ENCODE measurements at regions not wholly inside any gene's neighbourhood (a gene's known extent, or its start where the extent isn't known, plus 50 kb on each side); places are given as distances from the start of the nearest gene placed in this dataset.
"Not testable (repeated sequence)": the region's sequence is repeated elsewhere in the genome, so short reads cannot be mapped to it uniquely, and the experiment has no call there.

DNA sequence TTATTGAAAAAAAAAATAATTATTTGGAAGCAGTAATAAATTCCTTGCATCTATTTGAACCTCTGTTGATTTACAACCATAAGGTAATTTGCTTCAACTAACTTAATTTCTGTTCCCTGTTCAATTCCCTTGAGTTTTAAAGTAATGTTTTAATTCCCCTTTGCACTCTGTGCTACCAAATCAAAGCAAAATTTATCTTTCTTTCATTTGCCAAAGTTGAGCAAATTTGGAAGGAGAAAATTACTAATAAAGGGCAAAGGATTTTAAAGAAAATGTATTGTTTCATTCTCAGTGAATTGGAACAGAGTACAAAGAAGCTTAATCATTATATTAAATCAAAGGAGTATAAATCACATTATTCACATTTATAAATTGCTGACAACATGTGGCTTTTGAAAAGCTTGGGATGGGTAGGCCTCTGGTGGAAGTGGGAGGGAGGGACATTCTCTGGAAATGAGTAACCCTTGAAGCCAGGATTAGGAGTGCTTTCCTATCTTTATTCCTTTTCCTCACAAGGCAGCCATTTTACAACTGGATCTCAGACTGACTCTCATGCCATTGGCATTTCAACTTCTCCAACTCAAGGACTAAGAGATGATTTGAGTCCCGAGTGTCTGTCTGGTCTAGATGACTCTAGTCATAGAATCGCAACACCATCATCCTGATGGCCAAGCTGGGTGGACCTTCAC lies 331.6 kb upstream of the DUSP10 start:
- Mint-ChIP-seq H3K36me3 (no peaks in the 10 kb centered on the region), H3K4me1 (ENCODE audit: low read depth) (no peaks in the 10 kb centered on the region), H3K9me3 (ENCODE audit: low read depth) (no peaks in the 10 kb centered on the region), H3K27me3 (no peaks in the 10 kb centered on the region), H3K4me3 (no peak overlapping the region), H3K27ac (no peak overlapping the region)

DNA sequence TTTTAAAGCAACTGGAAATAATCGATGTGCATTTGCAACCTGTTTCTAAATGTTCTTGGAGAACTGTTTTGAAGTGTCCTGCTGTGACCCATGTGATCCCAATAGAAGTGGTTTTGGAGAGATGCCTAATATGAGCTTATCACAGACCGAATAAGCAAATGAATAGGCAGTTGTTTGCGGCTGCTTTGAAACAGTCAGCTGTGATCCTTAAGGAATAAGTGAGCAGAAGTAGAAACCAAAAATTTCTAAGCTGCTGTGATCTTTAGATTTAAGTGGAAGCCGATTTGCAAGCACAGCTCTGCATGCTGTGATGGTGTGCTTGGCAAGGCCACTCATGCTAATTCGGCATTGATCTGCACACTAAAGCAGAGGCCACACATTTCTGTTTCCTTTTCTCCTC lies 329.5 kb upstream of the DUSP10 start:
- no peaks in the 10 kb centered on the region for H3K36me3 Mint-ChIP-seq
- peaks cover 1% of the 10 kb centered on the region for H3K27me3 Mint-ChIP-seq
- H3K4me3 Mint-ChIP-seq: no peak overlapping the region
- no peak overlapping the region for H3K27ac Mint-ChIP-seq
- no peaks in the 10 kb centered on the region for H3K9me3 Mint-ChIP-seq (ENCODE audit: low read depth)
- H3K4me1 Mint-ChIP-seq (ENCODE audit: low read depth): no peaks in the 10 kb centered on the region

DNA sequence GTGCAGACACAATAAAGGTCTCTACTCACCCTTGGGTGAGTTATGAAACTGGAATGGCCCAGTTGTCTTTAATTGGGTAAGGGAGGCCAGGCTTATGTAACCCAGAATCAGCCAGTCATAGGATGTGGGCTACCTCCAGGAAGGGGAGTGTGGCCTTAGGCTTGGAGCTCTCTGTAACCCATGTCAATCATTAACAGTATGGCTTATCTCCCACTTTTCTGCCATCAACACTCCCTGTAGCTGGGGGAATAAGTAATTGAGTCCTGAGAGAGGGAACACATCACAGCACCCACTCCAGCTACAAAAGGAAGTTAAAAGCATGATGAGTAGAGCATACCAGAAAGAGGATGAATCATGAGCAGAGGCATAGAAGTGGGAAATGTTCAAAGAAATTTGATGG lies 327.0 kb upstream of the DUSP10 start:
- Mint-ChIP-seq H3K27ac (no peak overlapping the region), H3K36me3 (peaks cover 2% of the 10 kb centered on the region), H3K9me3 (ENCODE audit: low read depth) (peaks cover 5% of the 10 kb centered on the region), H3K4me3 (no peak overlapping the region), H3K4me1 (ENCODE audit: low read depth) (no peaks in the 10 kb centered on the region), H3K27me3 (peaks cover 1% of the 10 kb centered on the region)

DNA sequence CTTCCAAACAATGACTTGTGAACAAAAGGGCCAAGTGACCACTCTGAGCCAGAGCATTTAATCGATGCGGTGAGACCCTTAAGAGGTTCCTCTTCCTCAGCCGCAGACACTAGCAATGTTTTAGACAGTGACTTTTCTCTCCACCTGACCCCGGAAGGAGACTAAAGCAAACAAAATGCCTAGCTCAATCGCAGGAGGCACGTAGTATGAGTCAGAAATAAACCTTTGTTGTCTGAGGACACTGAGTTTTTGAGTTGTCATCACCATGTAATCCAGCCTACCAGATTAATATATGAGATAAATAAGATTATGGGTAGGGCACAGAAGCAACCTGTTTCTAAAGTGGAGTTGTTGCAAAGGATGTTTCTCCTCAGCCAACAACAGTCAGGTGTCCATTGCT lies 326.2 kb upstream of the DUSP10 start:
- Mint-ChIP-seq H3K36me3 (peaks cover 3% of the 10 kb centered on the region), H3K27ac (no peak overlapping the region), H3K4me1 (ENCODE audit: low read depth) (no peaks in the 10 kb centered on the region), H3K4me3 (no peak overlapping the region), H3K27me3 (peaks cover 1% of the 10 kb centered on the region), H3K9me3 (ENCODE audit: low read depth) (peaks cover 5% of the 10 kb centered on the region)

DNA sequence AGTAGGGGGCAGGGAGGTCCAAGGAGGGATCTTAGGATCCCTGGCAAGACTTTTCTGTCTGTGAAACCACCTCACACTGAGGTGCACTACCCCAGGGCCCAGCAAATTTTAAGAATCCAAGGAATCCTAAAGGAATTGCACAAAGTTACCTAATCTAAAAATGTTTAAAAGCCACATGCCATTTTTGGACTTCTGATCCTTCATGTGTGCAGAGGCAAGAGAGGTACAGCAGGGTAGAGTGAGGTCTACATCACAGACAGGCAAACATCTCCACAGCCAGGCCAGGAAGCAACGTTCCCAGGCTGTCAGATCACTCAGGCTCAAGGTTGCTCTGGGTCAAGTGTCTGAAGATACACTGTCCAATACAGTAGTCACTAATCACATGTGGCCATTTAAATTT lies 324.6 kb upstream of the DUSP10 start:
- H3K27me3 Mint-ChIP-seq: peaks cover 1% of the 10 kb centered on the region
- peaks cover 3% of the 10 kb centered on the region for H3K36me3 Mint-ChIP-seq
- no peak overlapping the region for H3K4me3 Mint-ChIP-seq
- H3K4me1 Mint-ChIP-seq (ENCODE audit: low read depth): no peaks in the 10 kb centered on the region
- H3K9me3 Mint-ChIP-seq (ENCODE audit: low read depth): peaks cover 5% of the 10 kb centered on the region
- no peak overlapping the region for H3K27ac Mint-ChIP-seq

DNA sequence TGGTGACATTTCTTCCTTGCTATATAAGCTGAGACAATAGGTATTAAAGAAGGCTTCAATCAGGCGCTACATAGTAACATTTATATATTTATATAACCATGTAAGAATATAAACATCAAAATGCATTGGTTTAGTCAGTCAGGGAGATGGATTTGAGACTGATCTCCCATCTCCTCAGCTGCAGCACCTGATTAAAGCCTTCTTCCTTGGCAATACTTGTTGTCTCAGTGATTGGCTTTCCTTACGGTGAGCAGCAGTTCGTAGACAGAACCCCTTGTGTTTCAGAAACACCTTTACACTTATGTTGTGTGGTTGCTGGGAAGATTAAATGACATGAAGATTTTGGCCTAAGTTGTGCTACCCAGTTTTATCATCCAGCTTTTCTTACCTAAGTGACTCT lies 323.3 kb upstream of the DUSP10 start:
- H3K9me3 Mint-ChIP-seq (ENCODE audit: low read depth): peaks cover 5% of the 10 kb centered on the region
- H3K27ac Mint-ChIP-seq: no peak overlapping the region
- H3K36me3 Mint-ChIP-seq: peaks cover 3% of the 10 kb centered on the region
- H3K4me3 Mint-ChIP-seq: no peak overlapping the region
- no peaks in the 10 kb centered on the region for H3K4me1 Mint-ChIP-seq (ENCODE audit: low read depth)
- H3K27me3 Mint-ChIP-seq: peaks cover 1% of the 10 kb centered on the region

DNA sequence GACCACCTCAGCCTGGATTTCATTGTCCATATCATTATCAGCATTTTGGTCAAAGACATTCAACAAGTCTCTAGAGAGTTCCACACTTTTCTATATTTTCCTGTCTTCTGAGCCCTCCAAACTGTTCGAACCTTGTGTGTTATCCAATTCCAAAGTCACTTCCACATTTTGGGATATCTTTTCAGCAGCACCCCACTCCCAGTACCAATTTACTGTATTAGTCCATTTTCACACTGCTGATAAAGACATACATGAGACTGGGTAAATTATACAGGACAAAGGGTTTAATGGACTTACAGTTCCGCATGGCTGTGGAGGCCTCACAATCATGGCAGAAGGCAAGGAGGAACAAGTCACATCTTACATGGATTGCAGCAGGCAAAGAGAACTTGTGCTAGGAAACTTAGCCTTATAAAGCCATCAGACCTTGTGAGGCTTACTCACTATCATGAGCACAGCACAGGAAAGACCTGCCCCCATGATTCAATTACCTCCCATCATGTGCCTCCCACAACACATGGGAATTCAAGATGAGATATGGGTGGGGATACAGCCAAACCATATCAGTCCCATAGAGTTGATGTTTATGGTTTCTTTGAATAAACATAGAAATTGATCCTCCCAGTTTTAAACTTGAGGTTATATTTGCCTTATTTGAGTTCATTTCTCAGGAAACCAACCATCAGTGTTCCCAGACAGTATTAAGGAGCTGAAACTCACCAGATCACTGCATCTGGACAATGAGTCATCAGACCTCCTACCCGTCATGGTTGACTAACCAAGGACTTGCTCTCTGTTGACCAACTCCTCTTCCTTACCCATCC lies 322.7 kb upstream of the DUSP10 start:
- Mint-ChIP-seq H3K27me3 (peaks cover 1% of the 10 kb centered on the region), H3K36me3 (peaks cover 3% of the 10 kb centered on the region), H3K4me1 (ENCODE audit: low read depth) (no peaks in the 10 kb centered on the region), H3K27ac (no peak overlapping the region), H3K4me3 (no peak overlapping the region), H3K9me3 (ENCODE audit: low read depth) (peaks cover 5% of the 10 kb centered on the region)

DNA sequence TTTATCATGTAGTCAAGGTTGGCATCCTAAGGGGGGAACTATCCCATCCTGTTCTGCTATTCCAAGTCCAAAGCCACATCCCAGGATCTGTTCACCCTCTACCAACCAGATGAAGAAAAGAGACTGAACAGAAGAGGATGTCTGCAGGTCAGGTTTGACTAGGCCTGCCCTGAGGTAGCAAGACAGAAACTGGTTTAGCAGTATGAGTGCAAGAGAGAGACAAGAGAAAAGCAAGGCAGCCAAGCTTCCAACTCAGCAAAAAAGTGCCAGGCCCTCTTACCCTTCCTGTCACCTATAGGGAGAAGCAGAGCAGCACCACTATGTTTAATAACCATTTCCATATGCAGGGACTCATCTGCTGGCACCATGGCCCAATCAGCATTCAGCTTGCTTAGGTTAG lies 320.8 kb upstream of the DUSP10 start:
- Mint-ChIP-seq H3K36me3 (peaks cover 3% of the 10 kb centered on the region), H3K4me3 (no peak overlapping the region), H3K4me1 (ENCODE audit: low read depth) (no peaks in the 10 kb centered on the region), H3K27me3 (peaks cover 1% of the 10 kb centered on the region), H3K9me3 (ENCODE audit: low read depth) (peaks cover 5% of the 10 kb centered on the region), H3K27ac (no peak overlapping the region)

DNA sequence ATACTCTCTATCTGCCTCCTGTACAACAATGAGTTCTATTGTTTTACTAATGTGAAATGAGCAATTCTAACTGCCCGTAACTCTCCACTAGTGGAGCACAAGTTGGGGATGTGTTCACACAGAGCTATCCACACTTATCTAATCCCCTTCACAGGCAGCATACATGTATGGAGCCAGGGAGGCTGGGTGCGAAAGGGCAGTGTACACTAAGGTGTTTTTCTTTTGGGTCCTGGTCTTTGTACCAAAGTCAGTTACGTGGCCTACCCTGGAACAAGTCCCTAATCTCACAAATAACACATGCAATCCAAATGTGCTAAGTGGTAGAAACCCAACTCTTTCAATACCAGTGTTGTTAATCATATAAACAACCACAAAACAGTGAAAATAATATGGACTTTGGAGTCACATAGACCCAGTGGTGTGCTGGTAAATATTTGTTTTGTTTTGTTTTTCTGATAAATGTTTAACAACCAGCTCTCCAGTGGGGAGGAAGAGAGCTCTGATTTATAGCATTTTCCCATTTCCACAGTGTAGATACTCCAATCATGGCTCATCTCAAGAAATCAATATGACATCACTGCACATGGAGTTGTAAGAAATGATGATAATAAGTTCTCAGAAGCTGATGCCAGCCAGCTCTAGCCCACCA lies 319.9 kb upstream of the DUSP10 start:
- Mint-ChIP-seq H3K9me3 (ENCODE audit: low read depth) (peaks cover 5% of the 10 kb centered on the region), H3K4me3 (no peak overlapping the region), H3K27me3 (no peaks in the 10 kb centered on the region), H3K4me1 (ENCODE audit: low read depth) (no peaks in the 10 kb centered on the region), H3K27ac (no peak overlapping the region), H3K36me3 (peaks cover 3% of the 10 kb centered on the region)

DNA sequence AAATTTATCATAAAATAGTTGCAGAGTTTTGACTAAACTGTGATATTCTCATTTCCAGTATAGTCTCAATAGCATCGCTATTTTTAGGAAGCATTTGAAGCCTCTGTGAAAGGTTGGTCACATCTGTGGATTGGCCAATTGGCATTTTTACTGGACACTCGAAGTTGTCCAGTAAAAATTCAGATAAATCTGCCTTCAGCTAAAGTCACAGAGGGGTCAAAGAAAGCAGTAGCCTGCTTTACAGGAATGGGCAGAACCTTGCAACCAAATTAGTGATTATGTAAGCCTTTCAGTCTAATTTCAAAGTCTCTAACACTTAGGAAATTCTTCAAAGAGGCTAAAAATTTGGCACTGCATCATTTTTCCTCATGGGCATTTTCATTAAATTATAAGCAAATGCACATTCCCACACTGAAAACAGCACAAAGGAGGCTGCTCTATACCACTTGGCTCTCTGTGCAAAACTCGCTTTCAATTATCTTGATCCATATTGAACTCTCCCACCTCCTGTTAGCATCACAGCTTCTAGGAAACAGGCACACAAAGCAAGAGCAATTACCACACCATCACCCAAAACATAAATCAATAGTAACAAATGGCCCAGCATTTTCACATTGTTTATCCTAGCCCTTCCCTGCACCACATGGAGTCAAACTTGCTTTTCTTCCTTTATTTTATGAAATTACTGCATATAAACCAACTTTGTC lies 318.5 kb upstream of the DUSP10 start:
- Mint-ChIP-seq H3K4me3 (no peak overlapping the region), H3K4me1 (ENCODE audit: low read depth) (no peaks in the 10 kb centered on the region), H3K36me3 (peaks cover 3% of the 10 kb centered on the region), H3K27me3 (no peaks in the 10 kb centered on the region), H3K27ac (no peak overlapping the region), H3K9me3 (ENCODE audit: low read depth) (peaks cover 5% of the 10 kb centered on the region)

DNA sequence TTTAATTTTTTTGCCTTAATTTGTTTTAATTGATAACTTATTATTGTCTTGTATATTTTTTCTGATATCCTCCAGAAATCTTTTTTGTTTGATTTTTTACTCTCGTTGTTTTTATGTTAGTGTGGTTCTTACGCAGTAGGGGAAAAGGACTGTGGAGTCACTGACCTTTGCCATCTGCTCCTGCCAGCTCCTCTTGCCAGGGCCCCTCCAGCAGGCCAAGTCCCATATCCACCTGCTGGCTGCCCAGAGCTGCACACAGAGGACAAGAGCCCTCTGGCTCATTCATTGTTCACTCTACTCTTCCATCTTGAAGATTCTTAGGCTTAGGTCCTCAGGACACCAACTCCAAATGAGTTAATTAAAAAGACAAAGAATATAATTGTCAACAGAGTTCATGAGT lies 316.4 kb upstream of the DUSP10 start:
- Mint-ChIP-seq H3K4me1 (ENCODE audit: low read depth) (no peaks in the 10 kb centered on the region), H3K4me3 (no peak overlapping the region), H3K9me3 (ENCODE audit: low read depth) (no peaks in the 10 kb centered on the region), H3K27ac (no peak overlapping the region), H3K36me3 (no peaks in the 10 kb centered on the region), H3K27me3 (no peaks in the 10 kb centered on the region)

DNA sequence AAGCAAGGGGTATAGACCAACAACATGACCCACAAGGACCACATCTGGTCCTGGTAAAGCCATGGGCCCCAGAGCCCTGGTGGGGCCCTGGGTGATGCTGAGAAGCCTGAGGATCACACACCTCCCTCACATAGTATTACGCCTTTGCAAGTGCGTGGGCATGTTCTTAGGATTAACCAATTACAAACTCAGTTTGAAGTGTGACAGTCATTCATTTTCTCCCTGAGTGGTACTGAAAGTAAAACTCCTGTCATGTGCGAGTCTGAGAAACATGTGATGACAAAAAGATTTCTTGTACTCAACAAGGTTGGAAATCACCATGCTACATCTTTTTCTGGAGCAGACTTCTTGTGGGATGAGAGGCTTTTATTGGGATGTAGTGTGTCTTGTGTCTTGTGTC lies 315.3 kb upstream of the DUSP10 start:
- no peaks in the 10 kb centered on the region for H3K4me1 Mint-ChIP-seq (ENCODE audit: low read depth)
- no peaks in the 10 kb centered on the region for H3K9me3 Mint-ChIP-seq (ENCODE audit: low read depth)
- no peaks in the 10 kb centered on the region for H3K36me3 Mint-ChIP-seq
- H3K4me3 Mint-ChIP-seq: no peak overlapping the region
- H3K27ac Mint-ChIP-seq: no peak overlapping the region
- H3K27me3 Mint-ChIP-seq: no peaks in the 10 kb centered on the region

DNA sequence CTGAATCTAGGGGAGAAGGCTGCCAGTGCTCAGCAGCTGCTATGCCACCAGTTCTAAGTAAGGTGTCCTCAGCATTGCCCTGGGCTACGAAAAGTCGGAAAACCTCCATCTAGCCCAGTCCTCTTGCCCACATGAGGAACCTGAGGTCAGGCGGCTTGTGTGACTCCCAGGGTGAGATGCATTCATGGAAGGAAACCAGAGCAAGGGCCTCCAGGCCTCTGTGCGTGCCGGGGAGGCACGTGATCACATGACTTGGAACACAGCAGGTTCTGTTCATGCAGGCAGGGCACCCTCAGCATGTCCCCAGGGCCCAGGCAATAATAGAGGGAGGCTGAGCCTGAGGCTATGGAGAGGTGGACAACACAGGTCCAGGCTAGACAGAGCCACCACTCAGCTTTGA lies 312.5 kb upstream of the DUSP10 start:
- Mint-ChIP-seq H3K4me3 (no peak overlapping the region), H3K36me3 (no peaks in the 10 kb centered on the region), H3K9me3 (ENCODE audit: low read depth) (no peaks in the 10 kb centered on the region), H3K27me3 (no peaks in the 10 kb centered on the region), H3K27ac (no peak overlapping the region), H3K4me1 (ENCODE audit: low read depth) (no peaks in the 10 kb centered on the region)

DNA sequence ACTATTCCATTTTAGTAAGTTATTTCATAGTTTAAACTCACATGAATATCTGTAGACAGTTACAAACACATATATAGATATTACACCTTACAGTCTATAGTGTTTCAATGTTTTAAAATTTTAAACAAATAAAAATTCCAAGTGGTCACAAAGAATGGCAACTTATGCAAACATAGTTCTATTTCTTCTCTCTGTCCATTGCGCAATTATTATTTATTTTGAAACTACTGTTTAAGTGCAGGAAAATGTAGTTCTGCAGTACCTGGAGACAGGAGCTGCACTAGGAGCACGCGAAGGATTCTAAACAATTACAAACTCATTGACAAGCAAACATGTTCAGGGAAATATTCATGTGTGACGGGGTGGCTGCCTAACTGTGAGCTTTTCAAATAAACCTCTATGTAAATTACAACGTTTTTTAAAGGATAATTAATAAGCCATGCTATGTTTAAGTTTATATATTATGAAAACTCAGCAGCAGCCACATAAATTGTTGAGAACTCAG lies 312.0 kb upstream of the DUSP10 start:
- no peaks in the 10 kb centered on the region for H3K9me3 Mint-ChIP-seq (ENCODE audit: low read depth)
- no peak overlapping the region for H3K27ac Mint-ChIP-seq
- no peaks in the 10 kb centered on the region for H3K27me3 Mint-ChIP-seq
- H3K4me3 Mint-ChIP-seq: no peak overlapping the region
- no peaks in the 10 kb centered on the region for H3K4me1 Mint-ChIP-seq (ENCODE audit: low read depth)
- H3K36me3 Mint-ChIP-seq: no peaks in the 10 kb centered on the region

DNA sequence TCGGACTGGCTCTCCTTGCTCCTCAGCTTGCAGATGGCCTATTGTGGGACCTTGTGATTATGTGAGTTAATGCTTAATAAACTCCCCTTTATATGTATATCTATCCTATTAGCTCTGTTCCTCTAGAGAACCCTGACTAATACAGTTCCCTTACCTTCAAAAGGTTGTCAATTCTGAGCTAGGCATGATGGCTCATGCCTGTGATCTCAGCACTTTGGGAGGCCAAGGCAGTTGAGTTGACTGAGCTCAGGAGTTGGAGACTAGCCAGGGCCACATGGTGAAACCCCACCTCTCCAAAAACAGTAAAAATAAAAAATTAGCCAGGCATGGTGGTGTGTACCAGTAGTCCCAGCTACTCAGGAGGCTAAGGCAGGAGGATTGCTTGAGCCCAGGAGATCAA lies 309.4 kb upstream of the DUSP10 start:
- not testable (repeated sequence) for H3K27ac Mint-ChIP-seq; H3K27me3 Mint-ChIP-seq; H3K4me1 Mint-ChIP-seq (ENCODE audit: low read depth); H3K9me3 Mint-ChIP-seq (ENCODE audit: low read depth); H3K4me3 Mint-ChIP-seq; H3K36me3 Mint-ChIP-seq
